ENCODE measurements at regions not wholly inside any gene's neighbourhood (a gene's known extent, or its start where the extent isn't known, plus 50 kb on each side); places are given as distances from the start of the nearest gene placed in this dataset.

DNA sequence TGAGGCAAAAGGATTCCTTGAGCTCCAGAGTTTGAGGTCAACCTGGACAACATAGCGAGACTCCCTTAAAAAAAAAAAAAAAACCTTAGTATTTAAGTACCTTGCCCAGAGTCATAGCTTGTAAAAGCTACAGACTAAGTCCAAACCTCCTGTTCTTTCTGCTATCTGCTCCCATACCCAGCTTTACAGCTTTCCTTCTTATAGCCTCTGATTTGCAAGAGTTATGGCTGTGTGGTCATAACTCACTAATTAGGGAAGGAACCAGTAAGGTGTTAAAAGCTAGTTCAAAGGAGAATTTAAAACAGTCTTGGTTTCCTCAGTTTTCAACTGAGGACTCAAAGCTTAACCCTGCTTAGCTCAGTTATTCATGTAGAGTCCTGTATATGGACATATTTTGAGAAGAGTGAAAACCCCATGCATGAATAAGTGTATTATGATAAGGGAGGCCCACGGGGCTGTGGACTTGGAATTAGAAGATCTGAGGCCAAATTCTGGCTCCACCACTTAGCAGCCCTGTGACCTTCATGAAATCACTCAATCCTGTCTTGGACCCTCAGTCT is 135.5 kb upstream of the SMAD3 start:
- DNase-seq, result no peak

DNA sequence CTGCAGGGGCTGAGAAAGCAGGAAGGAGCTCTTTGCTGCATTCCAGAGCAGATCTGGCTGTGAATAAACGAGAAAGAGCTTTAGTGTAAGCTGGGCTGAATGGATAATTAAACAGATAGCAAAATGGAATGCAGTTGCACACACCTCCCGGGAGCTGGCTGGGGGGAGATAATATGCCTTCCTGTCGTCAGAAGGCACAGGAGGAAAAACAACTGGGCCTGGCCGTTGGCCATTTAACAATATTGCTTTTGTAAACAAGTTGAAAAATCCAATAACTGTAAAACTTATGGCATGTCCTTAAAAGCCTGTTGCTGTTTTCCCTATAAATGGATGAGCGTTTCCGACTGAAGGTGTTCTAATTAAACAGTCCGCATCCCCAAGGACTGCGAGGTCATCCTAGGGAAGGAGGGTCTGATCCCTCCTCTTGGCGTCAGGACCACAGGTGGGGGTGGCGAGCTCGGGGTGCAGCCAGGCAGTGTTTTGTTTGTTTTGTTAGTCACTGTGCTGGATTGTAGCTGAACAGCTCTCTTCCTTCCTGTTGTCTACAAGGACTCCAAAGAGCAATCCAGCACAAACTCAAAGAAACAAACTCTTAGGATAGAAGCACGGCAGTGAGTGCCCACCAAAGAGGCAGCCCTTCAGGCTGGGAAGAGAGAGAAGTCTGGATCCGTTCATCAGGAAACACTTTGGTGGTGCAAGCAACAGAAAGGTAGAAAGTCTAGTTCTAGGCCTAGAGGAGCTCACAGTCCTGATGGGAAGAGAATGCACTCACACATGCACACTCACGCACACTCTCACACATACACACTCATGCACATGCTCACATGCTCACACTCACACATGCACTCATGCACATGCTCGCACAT is 133.4 kb upstream of the SMAD3 start:
- peak; percentile 34 for DNase-seq

DNA sequence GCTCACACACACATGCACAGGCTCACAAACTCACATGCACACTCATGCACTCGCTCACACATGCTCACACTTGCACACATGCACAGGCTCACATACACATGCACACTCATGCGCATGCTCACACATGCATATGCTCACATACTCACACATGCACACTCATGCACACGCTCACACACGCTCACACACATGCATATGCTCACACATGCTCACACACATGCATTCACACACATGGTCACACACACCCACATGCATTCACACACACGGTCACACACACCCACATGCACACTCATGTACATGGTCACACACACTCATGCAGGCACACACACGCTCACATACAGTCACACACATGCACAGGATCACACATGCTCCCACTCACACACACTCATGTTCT is 132.8 kb upstream of the SMAD3 start:
- DNase-seq, result no peak

DNA sequence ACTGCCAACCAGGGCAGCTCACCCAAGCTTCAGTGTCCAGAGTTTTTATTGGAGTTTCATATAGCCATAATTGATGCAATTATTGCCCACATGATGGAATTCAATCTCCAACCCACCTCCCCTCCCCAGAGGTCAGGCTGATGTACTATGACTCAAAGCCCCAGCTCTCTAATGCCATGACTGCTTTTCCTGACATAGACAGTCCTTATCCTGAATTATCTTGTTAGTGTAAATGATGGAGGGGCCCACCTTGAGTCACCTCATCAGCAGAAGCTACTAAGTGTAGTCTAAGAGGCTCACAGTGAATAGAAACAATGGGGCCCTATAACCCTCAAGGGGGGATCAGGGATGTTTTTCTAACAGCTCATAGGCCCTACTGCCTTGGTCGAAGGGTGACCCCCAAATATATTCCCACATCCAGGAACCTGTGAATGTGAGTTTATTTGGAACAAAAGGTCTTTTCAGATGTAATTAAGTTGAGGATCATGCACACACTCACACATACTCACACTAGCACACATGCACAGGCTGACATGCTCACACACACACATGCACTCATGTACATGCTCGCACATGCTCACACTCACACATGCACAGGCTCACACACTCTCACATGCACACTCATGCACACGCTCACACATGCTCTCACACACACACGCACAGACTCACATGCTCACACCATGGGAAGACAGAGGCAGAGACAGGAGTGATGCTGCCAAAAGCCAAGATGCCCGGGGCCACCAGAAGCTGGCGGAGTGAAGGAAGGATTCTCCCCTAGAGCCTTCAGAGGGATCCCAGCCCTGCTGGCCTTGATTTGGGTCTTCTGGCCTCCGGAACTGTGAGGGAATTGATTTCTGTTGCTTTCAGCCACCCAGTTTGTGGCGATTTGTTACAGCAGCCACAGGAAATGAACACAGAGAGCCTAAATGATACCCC is 131.2 kb upstream of the SMAD3 start:
- no peak for DNase-seq

DNA sequence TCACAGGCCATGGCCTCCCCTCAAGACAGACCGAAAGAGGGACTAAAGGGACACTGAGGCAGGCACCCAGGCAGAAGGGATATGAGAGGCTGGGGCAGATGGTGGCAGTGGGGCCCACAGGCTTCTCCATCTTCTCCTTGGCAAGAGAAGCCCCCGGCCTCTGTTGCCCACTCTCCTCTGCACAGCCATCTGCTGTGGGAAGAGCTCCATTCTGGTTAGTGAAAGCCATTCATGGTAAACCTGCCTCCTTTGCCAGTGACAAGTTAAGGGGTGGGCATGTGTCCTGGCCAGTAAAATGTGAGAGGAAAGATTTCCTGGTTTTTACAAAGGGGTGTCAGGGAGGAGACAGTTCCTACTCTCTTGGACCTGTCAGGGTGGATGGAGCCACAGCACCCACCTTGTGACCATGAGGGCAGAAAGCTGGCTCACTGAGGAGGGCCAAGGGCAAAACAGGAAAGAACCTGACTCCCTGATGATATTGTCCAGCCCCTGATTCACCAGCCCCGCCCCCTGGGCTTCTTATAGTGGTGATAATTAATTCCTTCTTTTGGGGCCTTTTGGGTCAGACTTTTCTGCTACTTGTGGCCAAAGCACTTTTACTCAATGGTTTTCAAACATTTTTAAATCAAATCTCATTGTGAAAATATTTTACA is 130.4 kb upstream of the SMAD3 start:
- DNase-seq, result no peak

DNA sequence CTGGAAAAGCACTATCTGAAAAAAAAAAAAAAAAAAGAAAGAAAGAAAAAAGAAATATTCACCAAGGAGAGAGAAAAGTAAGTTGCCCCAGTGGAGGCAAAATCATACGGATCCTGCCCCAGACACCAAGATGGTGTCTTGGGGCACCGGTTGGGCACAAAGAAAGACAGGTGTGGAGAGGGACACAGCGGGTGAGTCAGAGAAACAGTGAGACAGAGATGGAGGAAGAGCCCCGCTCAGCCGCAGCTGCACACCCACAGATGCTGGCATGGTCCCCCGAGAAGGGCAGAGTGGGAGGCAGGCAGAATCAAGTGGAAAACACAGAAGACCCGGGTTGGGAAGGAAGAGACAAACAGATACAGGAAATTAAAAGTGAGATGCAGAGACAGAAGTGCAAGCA is 129.7 kb upstream of the SMAD3 start:
- no peak for DNase-seq

DNA sequence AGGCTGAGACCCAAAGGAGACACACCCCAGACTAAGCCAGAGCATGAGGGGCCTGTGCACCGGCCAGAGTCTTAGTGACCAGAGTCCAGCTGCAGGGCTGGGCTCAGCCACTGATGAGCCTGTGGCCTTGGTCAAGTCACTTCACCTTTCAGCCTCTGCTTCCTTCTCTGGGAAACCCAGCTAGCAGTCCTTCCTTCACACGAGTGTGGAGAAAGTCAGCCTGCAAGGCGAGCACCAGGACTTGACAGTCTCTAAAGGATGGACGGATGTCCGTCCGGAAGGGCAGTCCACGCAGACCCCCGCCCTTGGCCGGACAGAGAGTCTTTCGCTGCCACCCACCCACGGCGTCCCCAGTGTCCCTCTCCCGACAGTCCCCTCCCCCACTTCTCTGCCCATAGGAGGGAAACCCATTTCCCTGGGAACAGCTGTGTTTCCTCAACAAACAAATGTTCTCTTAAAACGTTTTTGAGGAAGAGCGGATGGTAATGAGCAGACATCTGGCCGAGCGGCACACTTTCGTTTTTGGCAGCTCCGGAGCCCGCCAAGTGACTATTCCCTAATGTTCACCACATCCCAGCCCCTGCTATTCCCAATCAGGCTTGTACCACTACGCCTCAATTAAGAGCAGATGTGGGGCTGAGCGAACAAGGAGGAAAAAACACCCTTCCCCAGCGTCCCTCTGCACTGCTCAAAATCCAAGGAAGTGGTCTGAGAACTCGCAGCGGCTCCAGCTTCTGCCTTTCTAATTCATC is 129.1 kb upstream of the SMAD3 start:
- DNase-seq, result peak; percentile 53

DNA sequence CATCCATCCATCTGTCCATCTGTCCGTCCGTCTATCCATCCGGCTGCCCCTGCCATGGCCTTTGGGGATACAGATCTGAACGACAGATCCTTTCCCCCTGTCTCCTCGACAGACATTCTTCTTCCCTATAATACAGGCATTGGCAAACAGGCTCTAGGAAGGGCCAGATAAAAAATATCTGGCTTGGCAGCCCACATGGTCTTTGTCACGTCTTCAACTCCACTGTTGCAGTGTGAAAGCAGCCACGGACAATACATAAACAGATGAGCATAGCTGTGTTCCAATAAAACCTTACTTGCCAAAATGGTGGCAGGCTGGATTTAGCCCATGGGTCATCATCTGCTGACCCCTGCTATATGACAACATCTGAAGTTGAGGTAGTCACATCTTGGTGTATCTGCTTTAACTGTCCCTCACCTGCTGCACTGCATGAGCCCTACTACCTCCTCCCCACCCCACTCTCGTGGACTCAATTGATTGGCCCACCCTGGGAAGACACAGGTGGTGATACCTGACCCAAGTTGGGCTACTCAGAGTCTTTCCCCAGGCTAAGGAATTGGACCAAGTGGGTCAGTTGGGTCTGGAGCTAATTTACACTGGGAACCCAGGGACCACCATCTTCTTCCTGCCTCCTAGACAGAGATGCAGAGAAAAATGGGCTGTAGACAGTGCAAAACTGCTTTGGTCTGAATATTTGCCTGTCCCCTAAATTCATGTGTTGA is 128.4 kb upstream of the SMAD3 start:
- DNase-seq, result no peak

DNA sequence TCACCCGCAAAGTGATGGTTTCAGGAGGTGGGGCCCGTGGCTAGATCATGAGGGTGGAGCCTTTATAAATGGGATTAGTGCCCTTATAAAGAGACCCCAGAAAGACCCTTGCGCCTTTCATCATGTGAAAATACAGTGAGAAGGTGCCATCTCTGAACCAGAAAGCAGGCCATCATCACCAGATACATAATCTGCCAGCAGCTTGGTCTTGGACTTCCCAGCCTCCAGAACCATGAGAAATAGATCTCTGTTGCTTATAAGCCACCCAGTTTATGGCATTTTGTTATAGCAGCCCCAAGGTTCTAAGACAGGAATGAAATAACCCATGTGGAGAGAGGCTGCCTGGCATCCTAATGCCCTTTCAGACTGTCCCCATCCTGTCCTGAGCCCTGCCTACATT is 127.8 kb upstream of the SMAD3 start:
- DNase-seq, result no peak

DNA sequence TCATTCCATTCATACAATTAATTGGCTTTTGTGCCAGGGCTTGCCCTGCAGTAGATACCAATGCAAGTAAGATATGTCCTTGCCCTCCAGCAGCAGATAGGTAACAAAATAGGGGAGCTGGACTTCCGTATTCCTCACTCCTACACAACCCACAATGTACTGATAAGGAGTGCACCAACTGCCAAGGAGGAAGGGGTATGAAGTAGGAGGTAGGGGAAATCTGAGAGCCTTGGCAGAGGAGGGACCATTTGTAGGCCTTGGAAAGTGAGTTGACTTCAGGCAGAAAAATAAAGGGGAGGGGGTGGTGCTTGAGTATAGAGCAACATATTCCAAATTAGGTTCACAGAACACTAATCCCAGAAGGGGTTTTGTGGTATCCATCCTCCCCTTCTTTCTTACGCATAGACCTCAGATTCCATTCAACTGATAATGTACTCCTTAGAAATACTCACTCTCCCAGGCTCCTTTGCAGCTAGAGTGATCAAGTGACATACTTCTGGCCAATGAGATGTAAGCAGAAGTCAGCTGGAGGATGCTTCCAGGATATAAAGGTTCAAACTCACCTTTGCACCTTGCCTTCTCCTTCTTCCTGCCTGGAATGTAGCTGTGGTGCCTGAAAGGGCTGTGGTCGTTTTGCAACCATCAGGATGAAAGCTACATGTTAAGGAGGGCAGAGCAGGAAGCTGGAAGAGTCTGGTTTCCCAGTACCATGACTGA is 127.1 kb upstream of the SMAD3 start:
- DNase-seq, result no peak

DNA sequence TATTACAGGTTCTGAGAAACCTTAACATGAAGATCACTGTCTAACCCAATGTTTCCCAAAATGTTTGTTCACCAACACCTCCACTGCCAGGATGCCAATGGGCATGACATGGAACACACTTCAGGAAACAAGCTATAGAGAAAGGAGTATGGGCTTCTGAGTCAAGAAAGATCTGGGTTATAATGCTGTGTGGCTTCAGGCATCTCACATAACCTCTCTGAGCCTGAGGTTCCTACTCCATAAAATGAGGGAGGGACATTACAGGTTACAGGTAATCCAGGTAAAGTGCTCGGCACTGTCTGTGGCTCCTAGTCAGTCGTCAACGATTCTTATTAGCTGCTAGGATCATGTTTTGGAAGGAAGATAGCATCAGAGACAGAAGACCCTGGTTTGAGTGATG is 126.4 kb upstream of the SMAD3 start:
- DNase-seq, result no peak

DNA sequence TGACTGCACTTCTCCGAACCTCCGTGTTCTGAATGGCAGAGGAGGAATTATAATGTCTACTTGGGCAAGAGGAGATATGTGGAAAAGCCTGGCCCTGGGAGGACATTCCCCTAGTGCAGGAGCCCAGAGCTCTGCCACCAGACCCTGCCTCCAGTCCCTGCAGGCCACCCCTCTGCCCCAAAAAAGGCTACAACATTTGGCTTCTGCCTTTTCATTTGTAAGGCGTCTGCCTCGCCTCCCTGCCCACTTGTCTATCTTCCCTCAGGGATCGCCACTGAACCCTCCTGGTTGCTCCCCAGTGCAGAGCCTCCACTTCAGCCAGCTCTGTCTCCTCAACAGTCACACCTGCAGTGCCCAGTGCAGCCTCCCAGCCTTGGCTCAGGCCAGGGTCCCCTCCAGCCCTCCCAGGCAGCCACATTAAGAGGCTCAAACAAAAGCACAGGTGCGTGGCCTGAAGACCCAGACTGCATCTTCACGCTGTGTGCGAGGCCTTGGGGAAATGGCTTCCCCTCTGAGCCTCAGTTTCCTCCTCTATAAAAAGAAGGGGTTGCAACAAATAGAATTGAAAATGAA is 125.9 kb upstream of the SMAD3 start:
- no peak for DNase-seq

DNA sequence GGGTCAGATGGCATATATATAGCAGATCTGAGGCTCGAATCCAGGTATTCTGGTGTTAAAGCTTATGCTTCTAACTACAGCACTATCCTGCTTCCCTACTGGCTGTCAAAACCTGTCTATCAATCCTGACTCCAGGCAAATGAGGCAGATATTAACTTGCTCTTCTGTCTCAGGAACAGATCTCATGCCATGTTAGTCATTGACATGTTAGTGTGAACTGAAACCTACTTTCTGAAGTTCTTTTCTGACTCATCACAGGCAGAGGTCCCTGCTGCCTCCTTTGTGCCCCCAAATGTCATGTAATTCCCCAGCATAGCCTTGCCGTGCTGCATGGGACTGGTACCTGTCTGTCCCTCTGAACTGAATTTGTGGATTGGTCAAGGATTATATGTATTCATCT is 125.0 kb upstream of the SMAD3 start:
- DNase-seq, result no peak

DNA sequence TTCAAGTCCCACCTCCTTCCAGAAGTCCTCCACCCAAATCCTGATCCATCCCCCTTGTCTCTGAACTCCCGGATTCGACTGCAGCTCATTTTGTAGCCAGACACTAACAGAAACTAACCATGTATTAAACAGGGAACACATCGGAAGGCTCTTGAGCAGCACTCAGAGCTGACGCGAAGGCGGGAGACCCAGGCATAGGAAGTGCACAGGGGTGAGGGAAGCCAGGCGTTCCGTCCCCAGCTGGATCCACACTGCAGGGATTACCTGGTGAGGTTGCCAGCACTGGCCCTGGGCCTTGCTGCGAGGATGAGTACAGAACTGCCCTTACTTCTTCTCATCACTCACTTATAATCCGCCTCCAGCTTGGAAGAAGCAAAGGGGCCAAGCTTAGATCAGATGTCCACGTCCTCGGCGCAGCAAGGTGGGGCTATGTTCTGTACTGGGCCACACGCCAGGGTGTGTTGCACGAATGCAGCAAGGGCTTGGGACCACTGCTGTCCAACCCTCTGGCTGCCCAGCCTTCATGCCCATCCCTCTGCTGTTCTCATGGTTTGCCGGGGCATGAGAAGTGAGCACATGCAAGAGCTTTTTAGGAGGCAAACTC is 124.2 kb upstream of the SMAD3 start:
- no peak for DNase-seq

DNA sequence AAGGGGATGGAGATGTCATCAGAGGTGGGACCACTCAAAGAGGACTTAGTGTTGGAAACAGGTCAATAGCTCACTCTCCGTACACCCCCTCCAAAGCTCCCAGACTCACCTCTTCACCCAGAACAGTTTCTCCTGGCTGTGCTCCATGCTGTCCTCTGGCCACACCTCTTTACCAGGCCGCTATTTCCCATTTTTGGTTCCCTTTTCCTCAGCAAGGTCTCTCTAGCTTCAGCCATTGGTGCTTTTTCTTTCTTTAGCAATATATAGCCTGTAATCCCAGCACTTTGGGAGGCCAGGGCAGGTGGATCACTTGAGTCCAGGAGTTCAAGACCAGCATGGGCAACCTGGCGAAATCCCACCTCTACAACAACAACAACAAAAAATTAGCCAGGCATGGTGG is 123.6 kb upstream of the SMAD3 start:
- no peak for DNase-seq

DNA sequence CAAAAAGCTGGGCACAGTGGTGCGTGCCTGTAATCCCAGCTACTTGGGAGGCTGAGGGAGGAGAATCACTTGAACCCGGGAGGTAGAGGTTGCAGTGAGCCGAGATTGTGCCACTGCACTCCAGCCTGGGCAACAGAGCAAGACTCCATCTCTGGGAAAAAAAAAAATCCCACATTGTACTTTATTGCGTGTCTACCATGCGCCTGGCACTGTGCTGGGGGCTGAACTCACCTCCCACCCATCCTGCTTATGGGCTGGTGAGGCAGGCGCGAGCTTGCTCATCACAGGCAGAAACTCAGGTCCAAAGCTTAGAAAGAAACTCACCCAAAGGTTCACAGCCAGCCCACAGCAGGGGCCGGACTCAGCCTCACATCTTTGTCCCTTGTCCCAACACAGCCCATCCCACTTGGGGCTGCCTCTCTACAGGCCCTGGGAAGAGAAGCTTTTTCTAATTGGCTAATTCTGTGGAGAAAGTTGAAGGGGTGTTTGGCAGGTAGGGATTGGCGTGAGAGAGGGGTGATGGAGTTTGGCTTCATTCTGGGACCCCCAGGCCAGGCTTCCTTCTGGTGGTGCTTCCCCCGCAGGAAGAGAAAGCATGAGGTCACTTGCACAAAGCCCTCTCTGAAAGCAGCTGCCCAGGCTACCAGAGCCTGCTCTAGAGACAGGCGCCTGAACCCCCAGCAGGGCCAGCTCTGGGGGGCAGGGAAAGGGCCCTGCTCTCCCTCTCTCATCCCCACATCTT is 122.6 kb upstream of the SMAD3 start:
- no peak for DNase-seq

DNA sequence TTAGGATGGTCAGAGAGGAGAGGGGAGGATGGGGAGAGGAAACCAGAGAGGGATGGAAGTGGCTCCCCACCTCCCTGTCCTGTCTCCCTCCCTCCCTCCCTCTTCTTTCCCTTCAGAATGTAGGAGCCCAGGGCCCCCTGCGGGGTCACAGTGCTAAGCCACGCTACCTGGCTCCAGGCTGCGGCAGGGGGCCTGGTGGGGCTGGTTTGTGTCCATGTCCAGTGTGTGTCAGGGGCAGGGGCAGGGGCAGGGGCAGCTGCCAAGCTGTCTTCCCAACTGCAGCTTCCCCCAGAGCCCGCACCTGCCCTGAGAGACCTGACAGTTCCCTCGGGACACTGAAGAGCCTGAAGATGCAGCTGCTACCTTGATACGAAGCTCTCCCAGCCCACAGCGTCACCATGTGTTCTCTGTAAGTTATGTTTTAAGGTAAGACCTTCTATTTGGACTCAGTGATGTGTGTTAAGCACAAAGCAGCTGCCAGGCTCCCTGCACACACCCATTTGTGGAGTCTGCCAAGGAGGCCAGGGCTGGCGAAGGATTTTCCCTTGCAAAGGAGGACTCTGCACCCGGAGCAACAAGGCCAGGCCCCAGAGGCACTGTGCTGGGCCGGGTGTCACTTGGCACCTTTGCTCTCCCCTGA is 121.8 kb upstream of the SMAD3 start:
- no peak for DNase-seq

DNA sequence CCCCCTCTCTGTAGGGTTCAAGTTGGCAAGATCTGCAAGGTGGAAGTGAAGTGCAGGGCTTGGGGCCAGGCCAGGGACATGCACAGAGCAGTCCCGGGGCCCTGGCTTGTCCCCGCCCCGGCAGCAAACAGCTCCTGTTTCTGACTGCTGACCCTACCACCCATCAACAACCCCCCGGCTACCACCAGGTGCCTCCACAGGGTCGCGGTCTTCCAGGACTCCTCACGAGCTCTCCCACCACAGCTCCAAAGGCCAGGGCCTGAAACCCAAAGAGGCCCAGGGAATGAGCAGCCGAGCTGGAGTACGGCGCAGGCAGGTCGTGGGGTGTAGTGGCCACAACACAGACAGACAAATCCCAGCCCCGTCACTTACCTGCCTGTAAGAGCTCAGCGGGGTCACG is 121.3 kb upstream of the SMAD3 start:
- no peak for DNase-seq
